Hematopoietic multipotent progenitor cell (in vitro differentiated cells): ENCODE measurements at regions not wholly inside any gene's neighbourhood (a gene's known extent, or its start where the extent isn't known, plus 50 kb on each side); places are given as distances from the start of the nearest gene placed in this dataset.
"Not testable (repeated sequence)": the region's sequence is repeated elsewhere in the genome, so short reads cannot be mapped to it uniquely, and the experiment has no call there.

ENCODE experiments used
- DNase-seq, 3 donors: peaks; one replicate each; pipeline ENCODE4 v3.0.0-alpha.2; 2011 to 2015; ENCODE audit warnings: low read depth in 2 of 3, low spot score in 2 of 3

GRCh38 chr21:35458405-35458804, 409.3 kb upstream of the RUNX1 start:
- DNase-seq, result no peak

DNA sequence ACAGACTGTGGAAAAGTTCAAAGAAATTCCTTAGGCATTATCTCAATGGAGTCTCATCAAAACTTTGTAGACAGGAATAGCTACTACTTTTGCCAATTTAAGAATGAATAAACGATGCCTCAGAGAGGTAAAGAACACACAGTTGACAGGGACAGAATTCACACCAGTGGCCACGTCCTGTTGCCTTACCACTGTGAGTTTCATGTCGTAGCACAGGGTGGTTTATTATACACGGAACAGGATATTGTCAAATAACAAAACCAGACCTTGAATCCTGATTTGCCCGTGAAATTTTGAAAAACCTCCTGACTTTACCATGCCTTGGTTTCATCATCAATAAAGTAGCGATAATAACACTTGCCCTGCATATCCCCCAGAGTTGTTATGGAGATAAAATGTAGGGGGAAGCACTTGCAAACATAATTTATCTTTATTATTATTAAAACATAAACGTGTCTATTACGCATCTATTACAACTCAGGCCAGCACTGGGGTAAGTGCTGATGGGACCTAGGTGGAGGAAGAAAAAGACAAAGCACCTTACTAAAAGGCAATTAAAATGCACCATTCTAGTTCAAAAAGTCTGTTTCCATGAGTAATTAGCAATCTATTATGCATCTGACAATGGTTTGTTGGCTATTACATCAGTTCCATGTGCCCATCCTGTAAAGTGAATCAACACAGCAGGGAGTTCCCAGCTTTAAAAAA, 408.1 kb upstream of the RUNX1 start:
- no peak for DNase-seq

GRCh38 chr21:35451276-35451675, 402.2 kb upstream of the RUNX1 start:
- no peak for DNase-seq

GRCh38 chr21:35450830-35451229, 401.7 kb upstream of the RUNX1 start:
- no peak for DNase-seq

DNA sequence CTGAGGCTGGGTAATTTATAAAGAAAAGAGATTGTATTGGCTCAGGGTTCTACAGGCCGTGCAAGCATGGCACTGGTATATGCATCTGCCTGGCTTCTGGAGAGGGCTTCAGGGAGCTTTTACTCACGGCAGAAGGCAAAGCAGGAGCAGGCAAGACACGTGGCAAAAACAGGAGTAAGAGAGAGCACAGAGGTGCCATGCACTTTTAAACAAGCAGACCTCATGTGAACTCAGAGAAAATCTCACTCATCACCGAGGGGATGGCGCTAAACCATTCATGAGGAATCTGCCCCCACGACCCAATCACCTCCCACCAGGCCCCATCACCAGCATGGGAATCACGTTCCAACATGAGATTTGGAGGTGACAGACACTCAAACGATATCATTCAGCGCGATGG, 400.7 kb upstream of the RUNX1 start:
- no peak for DNase-seq

GRCh38 chr21:35448876-35449599, 399.9 kb upstream of the RUNX1 start:
- no peak for DNase-seq

GRCh38 chr21:35444391-35444790, 395.3 kb upstream of the RUNX1 start:
- DNase-seq, result no peak

DNA sequence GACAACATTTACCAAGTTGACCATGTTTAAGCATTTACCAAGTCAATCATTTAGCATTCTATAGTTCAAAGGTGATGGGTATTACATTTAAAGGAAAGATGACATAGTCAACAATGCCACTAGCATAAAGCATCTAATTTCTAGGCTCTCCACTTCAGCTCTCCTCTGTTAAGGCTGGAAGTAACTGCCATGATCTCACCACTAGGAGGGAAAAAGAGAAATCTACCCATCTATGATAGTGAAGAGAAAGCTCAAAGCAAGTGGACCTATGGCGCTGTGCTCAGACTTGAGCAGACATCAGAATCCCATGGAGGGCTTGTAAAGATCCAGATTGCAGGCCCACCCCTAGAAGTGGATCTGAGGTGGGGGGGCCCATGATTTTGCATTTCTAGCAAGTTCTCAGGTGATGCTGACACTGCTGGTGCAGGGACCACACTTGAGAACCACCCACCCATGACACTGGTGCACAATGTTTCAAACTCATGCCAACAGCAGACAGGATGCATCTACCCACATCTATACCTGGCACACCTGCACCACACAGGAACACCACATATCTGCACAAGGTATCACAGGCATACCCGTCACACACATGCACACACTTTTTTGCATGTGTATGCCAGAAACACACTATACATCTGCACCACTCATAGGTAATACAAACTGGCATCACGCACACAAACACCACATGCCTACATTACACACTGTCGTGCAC, 392.9 kb upstream of the RUNX1 start:
- no peak for DNase-seq

GRCh38 chr21:35438643-35439404, 389.7 kb upstream of the RUNX1 start:
- DNase-seq, result peak in 1 of 3 donors; percentile 19

DNA sequence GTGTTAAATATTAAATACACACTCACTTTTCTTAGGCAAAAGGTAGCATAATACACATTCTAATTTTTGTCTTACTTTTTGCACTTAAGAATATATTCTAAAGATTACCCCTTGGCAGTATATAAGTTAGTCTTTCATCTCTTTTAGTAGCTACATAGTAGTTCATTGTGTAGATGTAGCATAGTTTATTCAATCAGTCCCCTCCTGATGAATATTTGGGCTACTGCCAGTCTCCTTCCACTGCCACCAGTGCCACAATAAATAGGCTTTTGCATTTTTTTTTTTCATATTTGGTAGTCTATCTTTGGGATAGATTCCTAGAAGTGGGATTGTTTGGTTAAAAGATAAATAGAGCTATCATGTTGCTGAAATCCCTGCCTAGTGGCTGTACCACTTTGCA, 388.8 kb upstream of the RUNX1 start:
- DNase-seq, result no peak

DNA sequence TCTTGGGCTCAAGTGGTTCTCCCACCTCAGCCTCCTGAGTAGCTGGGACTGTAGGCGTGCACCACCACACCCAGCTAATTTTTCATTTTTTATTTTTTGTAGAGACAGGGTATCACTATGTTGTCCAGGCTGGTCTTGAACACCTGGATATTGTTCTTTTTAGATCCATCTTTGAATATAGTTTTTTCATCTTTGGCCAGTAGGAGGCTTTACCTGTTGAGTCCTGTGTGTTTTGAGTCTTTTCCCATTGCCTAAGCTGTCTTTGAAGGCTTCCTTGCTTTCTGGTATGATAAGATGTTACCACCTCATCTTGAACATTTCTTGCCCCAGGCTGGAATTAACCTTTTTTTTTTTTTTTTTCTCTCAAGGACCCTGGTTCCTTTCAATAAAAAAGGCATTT, 387.8 kb upstream of the RUNX1 start:
- no peak for DNase-seq

DNA sequence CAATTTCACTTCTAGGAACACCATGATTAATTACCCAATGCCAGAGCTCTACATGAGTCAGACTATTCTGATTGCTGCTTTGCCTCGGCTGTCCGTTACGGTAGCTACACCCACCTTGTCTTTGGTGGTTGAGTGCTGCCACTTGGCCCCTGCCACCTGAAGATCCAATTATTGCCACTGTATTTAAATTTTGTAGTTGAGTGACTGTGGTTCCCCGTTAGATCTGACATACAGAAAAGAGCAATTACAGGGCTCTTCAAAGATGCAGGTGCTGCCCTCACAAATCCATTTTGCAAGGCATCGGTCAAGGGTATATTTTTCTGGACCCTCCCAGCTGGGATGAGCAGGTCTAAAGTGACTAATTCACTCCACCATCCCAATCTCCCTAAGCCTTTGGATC, 383.5 kb upstream of the RUNX1 start:
- DNase-seq, result not testable (repeated sequence)

- no peak for DNase-seq
These were observed 381.2 kb upstream of the RUNX1 start for GRCh38 chr21:35430260-35430659.

- no peak for DNase-seq
These were observed 379.8 kb upstream of the RUNX1 start for GRCh38 chr21:35428937-35429336.

DNA sequence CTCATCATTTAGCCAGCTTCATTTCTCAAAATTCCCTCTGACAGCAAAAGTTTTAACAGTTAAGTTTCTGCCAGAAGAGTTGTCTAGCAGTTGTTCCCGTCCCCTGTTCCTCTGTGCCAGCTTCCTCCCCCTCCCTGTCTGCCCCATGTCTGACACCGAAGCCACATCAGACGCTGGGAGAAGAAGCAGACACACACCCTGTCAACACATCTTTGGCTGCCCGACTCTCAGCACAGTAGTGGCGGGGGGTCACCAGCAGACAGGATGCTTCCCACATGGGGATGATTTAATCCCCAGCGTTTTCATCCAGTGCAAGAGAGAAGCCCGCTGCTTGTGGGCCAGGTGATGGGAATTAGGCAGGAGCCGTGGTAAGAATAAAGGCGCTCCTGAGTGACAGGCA, 379.4 kb upstream of the RUNX1 start:
- peak in 1 of 3 donors; percentile 6 for DNase-seq

- DNase-seq, result no peak
These were observed 378.9 kb upstream of the RUNX1 start for GRCh38 chr21:35428001-35428320.

GRCh38 chr21:35427320-35428000, 378.4 kb upstream of the RUNX1 start:
- no peak for DNase-seq

- no peak for DNase-seq
These were observed 377.8 kb upstream of the RUNX1 start for GRCh38 chr21:35426897-35427296.

GRCh38 chr21:35426469-35426868, 377.4 kb upstream of the RUNX1 start:
- no peak for DNase-seq

GRCh38 chr21:35424122-35424521, 375.0 kb upstream of the RUNX1 start:
- DNase-seq, result no peak

DNA sequence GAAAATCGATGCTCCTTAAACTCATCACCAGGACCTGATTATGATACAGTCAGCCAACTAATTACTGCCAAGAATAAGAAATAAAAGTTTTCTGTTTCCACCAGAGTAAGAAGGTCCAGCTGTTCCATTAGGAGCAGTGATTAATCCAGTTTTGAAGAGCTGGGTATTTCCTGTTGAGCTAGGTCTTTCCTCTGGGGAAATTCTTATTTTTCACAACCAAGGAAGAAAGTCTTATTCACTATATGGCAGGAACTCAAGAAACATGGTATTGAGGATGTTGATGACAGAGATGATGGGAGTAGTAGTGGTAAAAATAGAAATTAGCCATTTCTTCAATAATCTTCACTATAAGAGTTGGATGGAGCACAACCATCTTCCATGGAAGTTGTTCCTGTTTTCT, 374.6 kb upstream of the RUNX1 start:
- DNase-seq, result no peak
